ENCODE measurements at regions not wholly inside any gene's neighbourhood (a gene's known extent, or its start where the extent isn't known, plus 50 kb on each side); places are given as distances from the start of the nearest gene placed in this dataset.
"Not testable (repeated sequence)": the region's sequence is repeated elsewhere in the genome, so short reads cannot be mapped to it uniquely, and the experiment has no call there.

- no peak for DNase-seq
These were observed 185.2 kb upstream of the CTSO start for GRCh38 chr4:156138781-156139280.

- no peak for DNase-seq
These were observed 184.2 kb upstream of the CTSO start for GRCh38 chr4:156137679-156138473.

GRCh38 chr4:156132196-156132595 is 178.5 kb upstream of the CTSO start:
- DNase-seq: no peak

- DNase-seq: no peak
These were observed 174.9 kb upstream of the CTSO start for GRCh38 chr4:156128616-156129015.

- no peak for DNase-seq
These were observed 165.0 kb upstream of the CTSO start for GRCh38 chr4:156118507-156119220.

- DNase-seq: no peak
These were observed 164.1 kb upstream of the CTSO start for GRCh38 chr4:156117743-156118142.

GRCh38 chr4:156116991-156117390 is 163.3 kb upstream of the CTSO start:
- DNase-seq: no peak

GRCh38 chr4:156113138-156113765 is 159.6 kb upstream of the CTSO start:
- no peak for DNase-seq

- no peak for DNase-seq
These were observed 158.0 kb upstream of the CTSO start for GRCh38 chr4:156111686-156112085.

GRCh38 chr4:156109943-156110900 is 156.6 kb upstream of the CTSO start:
- no peak for DNase-seq

- not testable (repeated sequence) for DNase-seq
These were observed 155.4 kb upstream of the CTSO start for GRCh38 chr4:156109087-156109486.

- no peak for DNase-seq
These were observed 149.6 kb upstream of the CTSO start for GRCh38 chr4:156103311-156103710.

- no peak for DNase-seq
These were observed 148.7 kb upstream of the CTSO start for GRCh38 chr4:156102411-156102810.

GRCh38 chr4:156101571-156101970 is 147.9 kb upstream of the CTSO start:
- DNase-seq: peak; percentile 38

- DNase-seq: no peak
These were observed 147.0 kb upstream of the CTSO start for GRCh38 chr4:156100651-156101050.

- no peak for DNase-seq
These were observed 145.1 kb upstream of the CTSO start for GRCh38 chr4:156098805-156099204.

- DNase-seq: no peak
These were observed 131.4 kb upstream of the CTSO start for GRCh38 chr4:156085100-156085499.

- no peak for DNase-seq
These were observed 130.7 kb upstream of the CTSO start for GRCh38 chr4:156084373-156084772.

GRCh38 chr4:156073976-156074375 is 120.3 kb upstream of the CTSO start:
- no peak for DNase-seq

GRCh38 chr4:156060661-156061060 is 107.0 kb upstream of the CTSO start:
- DNase-seq: no peak

GRCh38 chr4:156053174-156053573 is 99.5 kb upstream of the CTSO start:
- no peak for DNase-seq

- DNase-seq: no peak
These were observed 98.5 kb upstream of the CTSO start for GRCh38 chr4:156052116-156052515.

- peak; percentile 27 for DNase-seq
These were observed 85.1 kb upstream of the CTSO start for GRCh38 chr4:156038772-156039171.

Measured in NCI-H524 treated with DMSO at 0.1 percent for 48 hours (cell line).